CD4-positive, alpha-beta memory T cell (primary cell): ENCODE measurements at regions not wholly inside any gene's neighbourhood (a gene's known extent, or its start where the extent isn't known, plus 50 kb on each side); places are given as distances from the start of the nearest gene placed in this dataset.

Experiments
- CTCF ChIA-PET: fragments of 350-600 bp; sonication (Branson Sonifier 250); formaldehyde crosslinking; loops from one replicate; lab custom pipeline; 2021; ENCODE audit warnings: inconsistent platforms; ENCODE audit not compliant: partially characterized antibody; lab: Charles Lee
- POLR2A ChIA-PET: fragments of 350-600 bp; sonication (Branson Sonifier 250); formaldehyde crosslinking; loops from one replicate; lab custom pipeline; 2021; ENCODE audit not compliant: partially characterized antibody; lab: Charles Lee
- DNase-seq, 5 donors: peaks; one replicate each; pipeline versions ENCODE4 v3.0.0 to v3.0.0-alpha.2; 2020 to 2022; ENCODE audit warnings: mixed read lengths in 1 of 5
- H3K27ac ChIP-seq: one replicate; pipeline ENCODE4 v1.7.0; 2013; ENCODE audit warnings: low read depth, low read length
- H3K27me3 ChIP-seq: 2 replicates; pipeline ENCODE4 v1.7.0; 2013; ENCODE audit warnings: mild to moderate bottlenecking, low read length, moderate library complexity; ENCODE audit not compliant: insufficient read depth
- H3K36me3 ChIP-seq: 2 replicates; pipeline ENCODE4 v1.7.0; 2013; ENCODE audit warnings: mild to moderate bottlenecking, low read length, moderate library complexity; ENCODE audit not compliant: insufficient read depth
- H3K4me1 ChIP-seq: 2 replicates; pipeline ENCODE4 v1.7.0; 2013; ENCODE audit warnings: mild to moderate bottlenecking, low read length, moderate library complexity; ENCODE audit not compliant: insufficient read depth
- H3K4me3 ChIP-seq, 2 donors: one replicate each; pipeline ENCODE4 v1.7.0; 2013; ENCODE audit warnings: low read length in 2 of 2, mild to moderate bottlenecking in 1 of 2
- H3K9me3 ChIP-seq, 2 donors: one replicate each; pipeline ENCODE4 v1.7.0; 2013; ENCODE audit warnings: low read length in 2 of 2, control low read depth in 1 of 2; ENCODE audit not compliant: control insufficient read depth in 1 of 2
- H3K27ac Mint-ChIP-seq, 7 donors: one replicate each; pipeline ENCODE4 v1.8.0; 2020 to 2021; ENCODE audit warnings: mixed read lengths in 7 of 7, mild to moderate bottlenecking in 6 of 7, inconsistent platforms in 3 of 7, moderate library complexity in 3 of 7
- H3K27me3 Mint-ChIP-seq, 2 donors: one replicate each; pipeline ENCODE4 v1.8.0; 2020 to 2021; ENCODE audit warnings: mixed read lengths in 2 of 2
- H3K36me3 Mint-ChIP-seq, 2 donors: one replicate each; pipeline ENCODE4 v1.8.0; 2020 to 2021; ENCODE audit warnings: mixed read lengths in 2 of 2, inconsistent platforms in 1 of 2, mild to moderate bottlenecking in 1 of 2
- H3K4me1 Mint-ChIP-seq, 4 donors: one replicate each; pipeline ENCODE4 v1.8.0; 2020 to 2021; ENCODE audit warnings: mixed read lengths in 4 of 4, mild to moderate bottlenecking in 1 of 4
- H3K4me3 Mint-ChIP-seq, 8 donors: one replicate each; pipeline ENCODE4 v1.8.0; 2020 to 2021; ENCODE audit warnings: mixed read lengths in 8 of 8, mild to moderate bottlenecking in 7 of 8, moderate library complexity in 6 of 8, inconsistent platforms in 3 of 8
- H3K9me3 Mint-ChIP-seq, 8 donors: one replicate each; pipeline ENCODE4 v1.8.0; 2020 to 2021; ENCODE audit warnings: mixed read lengths in 8 of 8, mild to moderate bottlenecking in 5 of 8, inconsistent platforms in 3 of 8, moderate library complexity in 1 of 8
- intact Hi-C: fragments of 100-400 bp; cut with micrococcal nuclease; formaldehyde crosslinking; loops from one replicate; pipeline ENCODE4 v1.15.1; 2023

DNA sequence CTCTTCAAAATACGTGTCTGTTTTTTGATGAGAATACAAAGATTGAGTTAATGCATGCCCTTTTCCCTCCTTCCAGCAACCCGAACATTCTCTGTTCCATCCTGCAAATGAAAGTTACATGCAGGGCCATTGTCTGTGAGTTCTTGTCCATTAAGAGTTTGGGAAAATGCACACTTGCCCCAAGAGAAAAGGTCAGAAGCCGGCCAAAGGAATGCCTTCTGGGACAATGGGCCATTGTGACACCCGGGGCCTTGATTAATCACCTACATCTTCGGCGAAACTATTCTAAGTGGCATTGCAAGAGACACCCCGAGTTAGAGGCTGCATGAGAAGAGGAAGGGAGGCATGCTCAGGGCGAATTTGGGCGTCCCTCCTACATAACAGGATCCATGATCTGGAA is 73.7 kb upstream of the COPS8 start:
- Mint-ChIP-seq H3K4me1 (no peaks in the 10 kb centered on the region), H3K9me3 (peaks cover 0 to 2% (median 0%) of the 10 kb centered on the region in 8 donors), H3K27me3 (peaks cover 2 to 6% of the 10 kb centered on the region in 2 donors), H3K36me3 (no peaks in the 10 kb centered on the region), H3K4me3 (no peak overlapping the region), H3K27ac (no peak overlapping the region)
- intact Hi-C loops = no loop called here
- Histone ChIP-seq H3K4me1 (no peaks in the 10 kb centered on the region), H3K27ac (no peak overlapping the region), H3K36me3 (no peaks in the 10 kb centered on the region), H3K4me3 (no peak overlapping the region), H3K9me3 (no peaks in the 10 kb centered on the region), H3K27me3 (no peaks in the 10 kb centered on the region)
- ChIA-PET CTCF (no interaction called here), POLR2A (no interaction called here)
- DNase-seq = no peak

DNA sequence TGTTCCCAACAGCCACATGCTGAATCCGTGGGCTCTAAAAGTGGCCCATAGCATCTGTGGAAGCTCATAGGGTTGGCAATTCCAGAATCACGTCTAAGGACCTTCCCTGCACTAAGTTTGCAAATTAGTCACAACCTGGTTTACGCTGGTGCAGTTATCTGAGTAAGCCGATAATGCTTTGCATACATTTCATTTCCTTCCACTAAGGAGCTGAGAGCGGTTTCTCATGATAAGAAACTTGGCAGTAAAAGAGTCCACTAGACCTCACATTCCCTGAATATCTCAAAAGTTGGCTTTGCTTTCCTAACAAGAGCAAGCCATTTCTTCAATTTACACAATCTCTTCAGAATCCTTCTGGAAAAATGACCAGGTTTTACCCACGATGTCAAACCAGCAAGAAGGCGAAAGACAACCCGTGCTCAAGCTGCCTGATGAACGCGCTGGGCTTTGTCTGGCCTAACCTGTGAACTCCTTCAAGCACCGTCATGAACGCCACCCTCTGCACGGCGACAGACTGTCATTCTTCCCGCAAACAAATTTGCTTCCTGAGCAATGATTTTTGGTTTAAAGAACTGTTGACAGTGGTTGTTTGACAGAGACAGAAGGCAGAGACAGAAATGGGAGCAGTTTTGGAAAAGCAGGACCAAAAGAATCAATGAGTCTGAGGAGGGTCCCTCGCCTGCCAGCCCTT is 73.0 kb upstream of the COPS8 start:
- Histone ChIP-seq H3K27me3 (no peaks in the 10 kb centered on the region), H3K4me3 (no peak overlapping the region), H3K36me3 (no peaks in the 10 kb centered on the region), H3K27ac (no peak overlapping the region), H3K4me1 (no peaks in the 10 kb centered on the region), H3K9me3 (no peaks in the 10 kb centered on the region)
- Mint-ChIP-seq H3K27me3 (peaks cover 2 to 6% of the 10 kb centered on the region in 2 donors), H3K36me3 (no peaks in the 10 kb centered on the region), H3K4me1 (no peaks in the 10 kb centered on the region), H3K4me3 (no peak overlapping the region), H3K27ac (peak overlapping the region in 1 of 7 donors; percentile 33), H3K9me3 (peaks cover 0 to 2% (median 0%) of the 10 kb centered on the region in 8 donors)
- ChIA-PET POLR2A (no interaction called here), CTCF (no interaction called here)
- no peak for DNase-seq
- intact Hi-C loops = no loop called here

DNA sequence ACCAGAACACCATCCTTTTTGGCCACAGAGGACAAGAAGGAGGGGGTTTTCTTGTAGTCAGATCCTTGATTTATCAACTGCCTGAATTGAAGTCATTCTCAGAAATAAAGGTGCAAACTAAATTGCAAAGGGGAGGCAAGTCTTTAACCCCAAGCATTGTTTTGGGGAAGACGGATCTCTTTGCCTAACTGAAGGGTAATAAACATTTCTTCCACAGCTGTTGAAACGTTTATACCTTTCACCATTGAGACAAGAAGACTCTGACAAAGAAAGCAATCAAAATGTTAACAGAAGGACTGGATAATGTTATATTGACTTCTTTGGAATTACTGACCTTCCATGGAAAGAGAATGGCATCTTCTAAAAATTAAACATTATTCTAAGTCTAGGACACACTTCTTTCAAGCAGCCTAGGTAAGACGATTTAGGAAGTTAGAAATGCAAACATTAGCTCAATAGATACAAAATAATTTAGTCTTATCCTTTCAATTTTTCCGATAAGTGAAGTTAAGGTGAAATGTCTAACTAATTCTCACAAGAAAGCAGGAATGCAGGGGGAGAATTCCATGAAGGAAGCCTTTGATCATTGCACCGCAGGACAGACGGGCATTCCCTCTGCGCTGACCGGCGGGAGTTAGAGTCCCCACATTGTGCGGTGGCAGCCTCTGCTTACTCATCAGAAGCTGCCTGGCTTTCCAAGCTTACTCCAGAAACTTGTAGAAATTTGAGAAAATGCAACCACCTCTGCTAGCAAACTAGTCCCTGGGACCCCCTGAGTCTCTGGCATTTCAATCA is 69.4 kb upstream of the COPS8 start:
- Mint-ChIP-seq H3K27ac (no peak overlapping the region), H3K27me3 (peaks cover 0 to 2% of the 10 kb centered on the region in 2 donors), H3K9me3 (peaks cover 0 to 2% (median 0%) of the 10 kb centered on the region in 8 donors), H3K4me1 (no peaks in the 10 kb centered on the region), H3K4me3 (no peak overlapping the region), H3K36me3 (no peaks in the 10 kb centered on the region)
- no peaks in the 10 kb centered on the region for H3K4me1 ChIP-seq
- CTCF ChIA-PET = interaction anchor here (0.8 to 1.9 kb wide), 2 partner anchors 11 to 504 kb away, joined by 3 to 7 read pairs; no protein-coding TSS in a partner anchor
- intact Hi-C loops = no loop called here
- POLR2A ChIA-PET = no interaction called here
- H3K9me3 ChIP-seq = no peaks in the 10 kb centered on the region
- H3K27ac ChIP-seq = no peak overlapping the region
- DNase-seq = no peak
- no peak overlapping the region for H3K4me3 ChIP-seq
- H3K27me3 ChIP-seq = no peaks in the 10 kb centered on the region
- H3K36me3 ChIP-seq = no peaks in the 10 kb centered on the region

DNA sequence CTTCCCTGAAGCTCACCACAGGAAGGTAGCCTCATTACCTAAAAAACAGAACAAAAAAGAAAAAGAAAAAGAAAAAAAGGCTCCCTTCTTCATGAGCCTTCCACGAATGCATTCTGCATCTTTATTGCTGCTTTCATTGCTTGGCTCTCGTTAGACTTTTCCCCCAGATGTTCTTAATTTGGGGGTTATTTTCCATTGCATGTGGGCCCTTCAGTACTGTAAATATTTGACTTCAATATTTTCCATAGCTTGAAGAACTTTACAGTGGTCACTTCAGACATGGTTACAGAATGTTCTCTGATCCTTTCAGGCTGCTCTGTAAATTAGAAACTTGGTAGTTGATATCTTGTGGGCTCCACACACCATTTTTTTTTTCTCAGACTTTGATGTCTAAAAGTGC is 65.6 kb upstream of the COPS8 start:
- no peaks in the 10 kb centered on the region for H3K36me3 Mint-ChIP-seq
- DNase-seq = no peak
- peaks cover 0 to 2% (median 0%) of the 10 kb centered on the region in 8 donors for H3K9me3 Mint-ChIP-seq
- no peaks in the 10 kb centered on the region for H3K9me3 ChIP-seq
- H3K27ac Mint-ChIP-seq = no peak overlapping the region
- peaks cover 0 to 1% of the 10 kb centered on the region in 2 donors for H3K27me3 Mint-ChIP-seq
- H3K36me3 ChIP-seq = no peaks in the 10 kb centered on the region
- H3K4me3 Mint-ChIP-seq = no peak overlapping the region
- CTCF ChIA-PET = no interaction called here
- no peaks in the 10 kb centered on the region for H3K4me1 ChIP-seq
- no peak overlapping the region for H3K27ac ChIP-seq
- intact Hi-C loops = loop anchor here (10.0 kb wide), 1 partner anchor 95 kb away; no protein-coding TSS in a partner anchor
- H3K27me3 ChIP-seq = no peaks in the 10 kb centered on the region
- H3K4me3 ChIP-seq = no peak overlapping the region
- POLR2A ChIA-PET = no interaction called here
- H3K4me1 Mint-ChIP-seq = no peaks in the 10 kb centered on the region

DNA sequence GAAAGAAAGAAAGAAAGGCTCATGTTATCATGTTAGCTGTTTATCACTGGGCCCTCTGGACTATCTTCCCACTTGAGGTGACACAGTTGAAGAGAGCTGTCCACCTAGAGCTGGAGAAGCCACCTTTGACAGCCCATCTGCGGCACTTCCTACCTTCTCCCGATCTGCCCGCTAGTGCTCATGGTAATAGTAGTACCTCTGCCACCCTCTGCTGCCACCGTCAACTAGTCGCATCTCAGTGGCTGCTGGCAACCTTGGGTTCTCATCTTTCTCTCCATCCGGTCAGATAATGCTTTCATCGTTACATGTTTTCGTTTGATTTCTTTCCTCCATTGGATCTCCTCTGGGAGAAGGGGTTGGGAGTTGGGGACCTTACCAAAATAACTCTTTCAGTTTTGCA is 63.2 kb upstream of the COPS8 start:
- no peak overlapping the region for H3K27ac Mint-ChIP-seq
- intact Hi-C loops = loop anchor here (10.0 kb wide), 1 partner anchor 98 kb away; no protein-coding TSS in a partner anchor
- no peak overlapping the region for H3K4me3 Mint-ChIP-seq
- no peak for DNase-seq
- ChIA-PET CTCF (no interaction called here), POLR2A (no interaction called here)
- Histone ChIP-seq H3K36me3 (no peaks in the 10 kb centered on the region), H3K27ac (no peak overlapping the region), H3K27me3 (no peaks in the 10 kb centered on the region), H3K4me3 (no peak overlapping the region), H3K9me3 (no peaks in the 10 kb centered on the region), H3K4me1 (no peaks in the 10 kb centered on the region)
- H3K9me3 Mint-ChIP-seq = peaks cover 0 to 2% (median 0%) of the 10 kb centered on the region in 8 donors
- peaks cover 0 to 1% of the 10 kb centered on the region in 2 donors for H3K27me3 Mint-ChIP-seq
- no peaks in the 10 kb centered on the region for H3K36me3 Mint-ChIP-seq
- H3K4me1 Mint-ChIP-seq = peaks cover 0 to 2% (median 0%) of the 10 kb centered on the region in 4 donors

DNA sequence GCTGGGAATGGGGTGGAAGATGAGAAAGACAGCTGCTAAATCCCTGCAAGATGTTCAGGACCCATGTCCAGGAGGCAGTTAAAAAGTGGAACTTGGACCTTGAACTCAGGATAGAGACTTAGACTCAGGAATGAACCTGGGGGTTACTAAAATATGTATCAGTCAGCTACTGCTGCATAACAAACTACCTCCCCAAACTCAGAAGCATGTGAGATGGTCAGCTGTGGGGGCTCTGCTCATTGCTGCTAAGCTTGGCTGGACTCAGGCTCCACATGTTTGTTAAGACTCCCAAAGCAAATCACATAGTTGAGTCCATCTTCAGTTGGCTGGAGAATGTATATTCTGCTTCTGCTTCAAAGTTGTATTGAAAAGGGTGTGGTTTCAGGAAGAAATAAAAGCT is 61.4 kb upstream of the COPS8 start:
- Mint-ChIP-seq H3K27me3 (peaks cover 0 to 1% of the 10 kb centered on the region in 2 donors), H3K4me3 (no peak overlapping the region), H3K4me1 (peaks cover 0 to 2% (median 0%) of the 10 kb centered on the region in 4 donors), H3K36me3 (no peaks in the 10 kb centered on the region), H3K9me3 (peaks cover 0 to 2% (median 0%) of the 10 kb centered on the region in 8 donors), H3K27ac (no peak overlapping the region)
- H3K4me3 ChIP-seq = no peak overlapping the region
- H3K36me3 ChIP-seq = no peaks in the 10 kb centered on the region
- intact Hi-C loops = loop anchor here (10.0 kb wide), 1 partner anchor 99 kb away; no protein-coding TSS in a partner anchor
- no peaks in the 10 kb centered on the region for H3K27me3 ChIP-seq
- no peaks in the 10 kb centered on the region for H3K9me3 ChIP-seq
- no peak overlapping the region for H3K27ac ChIP-seq
- no peaks in the 10 kb centered on the region for H3K4me1 ChIP-seq
- POLR2A ChIA-PET = no interaction called here
- no peak for DNase-seq
- CTCF ChIA-PET = interaction anchor here (0.8 to 4.3 kb wide), 3 partner anchors 9 to 671 kb away, joined by 3 to 21 read pairs (median 8); no protein-coding TSS in a partner anchor
